ENCODE measurements at regions not wholly inside any gene's neighbourhood (a gene's known extent, or its start where the extent isn't known, plus 50 kb on each side); places are given as distances from the start of the nearest gene placed in this dataset.
"Not testable (repeated sequence)": the region's sequence is repeated elsewhere in the genome, so short reads cannot be mapped to it uniquely, and the experiment has no call there.

DNA sequence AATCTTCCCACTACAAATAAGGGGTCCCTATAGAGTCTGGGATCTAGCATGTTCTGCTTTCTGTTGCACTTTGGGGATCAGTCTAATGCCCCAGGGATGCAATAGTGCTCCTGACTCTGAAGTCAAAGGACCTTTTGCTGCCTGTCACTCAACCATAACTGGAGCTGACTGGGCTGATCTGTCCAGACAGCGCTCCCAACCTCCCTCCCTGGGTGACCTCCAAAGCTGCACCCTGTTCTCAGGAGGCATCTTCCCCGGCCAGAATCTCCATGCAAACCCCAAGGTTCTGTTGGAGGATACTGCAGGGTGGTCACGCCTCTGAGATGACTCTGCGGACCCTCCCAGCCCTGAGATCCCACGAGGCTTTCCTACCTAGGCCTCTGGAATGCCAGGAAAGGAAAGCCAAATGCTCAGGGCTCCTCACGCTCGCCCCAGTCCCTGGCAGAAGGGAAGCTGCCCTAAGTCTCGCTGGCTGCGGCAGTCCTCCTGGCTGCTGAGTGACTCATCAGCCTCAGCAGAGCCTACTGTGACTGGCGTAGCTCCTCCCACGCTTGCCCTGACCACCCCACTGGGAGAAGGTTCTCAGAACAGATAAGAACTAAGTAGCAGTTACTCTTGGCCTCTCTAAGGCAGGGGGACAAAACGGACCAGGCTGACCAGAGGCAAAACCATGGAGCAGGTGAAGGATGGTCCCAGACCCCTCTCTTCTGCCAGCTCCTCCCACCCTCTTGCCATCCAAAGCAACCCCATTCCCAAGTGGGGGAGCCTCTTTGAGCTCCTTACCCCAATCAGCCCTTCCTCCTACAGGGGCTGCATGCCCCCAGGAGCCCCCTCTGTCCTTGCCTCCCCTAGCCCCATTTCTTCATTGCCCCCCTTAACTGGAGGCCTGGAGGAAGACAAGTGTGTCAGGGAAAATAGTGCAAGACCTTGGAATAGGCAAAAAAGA is 124.1 kb upstream of the TNRC6C start:
- DNase-seq = no peak

DNA sequence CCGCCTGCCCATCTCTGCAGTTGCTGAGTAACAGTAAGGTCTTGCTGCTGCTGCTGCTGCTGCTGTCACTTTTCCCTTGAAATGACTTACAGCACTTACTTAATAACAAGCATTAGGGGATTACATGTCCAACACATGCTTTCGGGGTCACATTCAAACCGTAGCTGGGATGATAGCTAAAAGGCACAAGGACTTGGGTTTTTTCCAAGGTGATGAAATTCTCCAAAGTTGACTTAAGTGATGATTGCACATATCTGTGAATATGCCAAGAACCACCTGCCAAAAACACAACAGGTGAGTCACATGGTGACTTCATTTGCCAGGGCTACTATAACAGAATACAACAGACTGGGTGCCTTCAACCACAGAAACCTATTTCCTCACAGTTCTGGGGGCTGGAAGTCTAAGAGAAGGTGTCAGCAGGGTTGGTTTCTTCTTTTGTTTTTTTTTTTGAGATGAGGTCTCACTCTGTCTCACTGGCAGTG is 121.9 kb upstream of the TNRC6C start:
- no peak for DNase-seq

DNA sequence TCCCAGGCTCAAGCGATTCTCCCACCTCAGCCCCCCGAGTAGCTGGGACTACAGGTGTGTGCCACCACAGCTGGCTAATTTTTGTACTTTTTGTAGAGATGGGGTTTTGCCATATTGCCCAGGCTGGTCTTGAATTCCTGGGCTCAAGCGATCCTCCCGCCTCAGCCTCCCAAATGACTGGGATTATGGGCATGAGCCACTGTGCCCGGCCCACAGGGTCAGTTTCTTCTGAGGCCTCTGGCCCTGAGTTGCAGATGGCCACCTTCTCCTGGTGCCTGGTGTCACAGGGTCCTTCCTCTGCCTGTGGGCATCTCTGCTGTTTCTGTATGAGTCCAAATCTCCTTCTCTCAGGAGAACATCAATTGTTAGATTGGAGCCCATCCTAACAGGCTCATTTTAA is 121.4 kb upstream of the TNRC6C start:
- not testable (repeated sequence) for DNase-seq

DNA sequence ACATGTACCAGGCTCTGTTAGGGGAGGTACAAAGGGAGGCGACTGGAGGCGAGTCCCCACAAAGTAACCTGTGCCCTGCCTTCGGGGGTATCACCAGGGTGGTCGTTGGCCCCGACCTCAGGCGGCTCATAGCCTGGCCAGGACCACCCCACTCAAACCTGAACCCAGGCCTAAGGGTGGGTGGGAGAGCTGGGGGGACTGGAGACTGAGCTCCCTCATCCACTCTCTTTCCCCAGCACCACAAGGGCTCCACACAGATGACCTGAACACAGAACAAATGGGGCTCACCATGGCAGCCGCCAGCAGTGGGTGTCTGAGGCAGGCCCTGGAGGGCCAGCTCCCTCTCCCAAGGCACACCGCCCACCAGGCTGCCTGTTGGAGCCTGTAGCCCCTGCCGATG is 120.6 kb upstream of the TNRC6C start:
- DNase-seq = no peak

DNA sequence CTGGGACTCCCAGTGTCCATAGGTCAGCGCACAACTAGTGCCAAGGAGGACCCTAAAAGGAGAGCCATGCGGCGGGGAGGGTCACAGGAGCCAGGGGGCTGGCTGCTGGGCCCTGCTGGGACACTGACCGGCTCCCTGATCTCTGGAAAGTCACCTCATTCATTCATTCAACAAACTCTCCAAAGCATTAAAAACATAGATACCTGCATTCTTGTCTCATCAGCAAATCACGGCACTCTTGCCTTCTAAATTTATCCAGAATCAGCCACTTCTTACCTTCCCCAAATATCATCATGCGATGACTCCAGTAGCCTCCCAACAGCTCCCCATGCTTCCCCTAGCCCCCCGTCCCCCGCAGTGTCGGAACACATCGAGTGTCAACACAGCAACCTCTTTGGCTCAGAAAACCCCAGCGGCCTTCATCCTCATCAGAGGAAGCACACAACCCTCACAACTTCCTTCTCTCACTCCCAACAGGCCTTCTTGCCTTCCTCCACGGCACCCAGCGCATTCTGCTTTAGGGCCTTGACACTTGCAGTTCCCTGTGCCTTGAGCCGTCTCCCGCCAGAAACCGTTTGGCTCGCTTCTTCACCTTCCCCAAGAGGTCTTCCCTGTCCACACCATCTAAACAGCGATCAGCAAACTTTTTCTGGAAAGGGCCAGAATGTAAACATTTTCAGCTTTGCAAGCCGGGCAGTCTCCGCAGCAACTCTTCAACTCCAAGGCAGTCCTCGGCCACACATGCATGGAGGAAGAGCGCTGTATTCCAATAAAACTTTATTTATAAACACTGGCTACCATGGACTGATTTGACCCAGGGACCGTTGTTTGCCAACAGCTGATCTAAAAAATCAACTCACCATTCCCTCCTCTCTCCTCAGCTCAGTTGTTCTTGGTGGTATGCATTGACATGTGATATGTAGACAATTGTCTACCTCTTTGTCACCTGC is 119.5 kb upstream of the TNRC6C start:
- no peak for DNase-seq

DNA sequence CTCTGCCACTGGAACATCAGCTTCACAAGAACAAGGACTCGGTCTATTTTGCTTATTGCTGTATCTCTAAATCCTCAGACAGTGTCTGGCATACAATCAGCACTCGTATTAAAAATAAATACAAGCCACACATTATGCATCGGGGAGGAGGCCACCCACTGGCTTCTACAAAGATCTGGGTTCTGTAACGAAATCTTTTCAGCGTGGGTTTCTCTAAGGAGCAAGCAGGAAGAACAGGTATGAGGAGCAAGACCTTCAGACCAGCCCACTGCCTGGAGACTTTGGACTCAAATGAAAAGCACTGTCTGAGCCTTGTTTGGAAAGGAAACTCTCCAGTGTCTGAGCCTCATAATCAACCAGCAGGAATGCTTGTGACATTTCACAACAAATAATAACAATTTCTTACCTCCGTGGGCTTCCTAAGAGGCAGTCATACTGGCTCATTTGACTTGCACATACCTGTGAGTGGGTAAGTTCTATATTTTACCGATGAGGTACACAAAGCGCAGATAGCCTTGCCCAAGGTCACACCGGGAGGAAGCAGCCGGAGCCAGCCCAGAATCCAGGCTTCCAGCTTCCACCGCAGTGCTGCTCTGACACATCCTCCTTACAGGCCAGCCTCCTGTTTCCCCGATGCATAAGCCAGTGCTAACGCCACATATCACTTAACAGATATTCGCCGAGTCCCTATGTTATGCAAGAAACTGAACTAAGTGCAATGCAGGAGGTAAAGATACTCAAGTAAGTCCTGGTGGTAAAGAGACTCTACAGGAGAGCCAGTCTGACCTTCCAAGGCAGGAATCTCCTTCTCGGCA is 118.6 kb upstream of the TNRC6C start:
- DNase-seq = no peak

DNA sequence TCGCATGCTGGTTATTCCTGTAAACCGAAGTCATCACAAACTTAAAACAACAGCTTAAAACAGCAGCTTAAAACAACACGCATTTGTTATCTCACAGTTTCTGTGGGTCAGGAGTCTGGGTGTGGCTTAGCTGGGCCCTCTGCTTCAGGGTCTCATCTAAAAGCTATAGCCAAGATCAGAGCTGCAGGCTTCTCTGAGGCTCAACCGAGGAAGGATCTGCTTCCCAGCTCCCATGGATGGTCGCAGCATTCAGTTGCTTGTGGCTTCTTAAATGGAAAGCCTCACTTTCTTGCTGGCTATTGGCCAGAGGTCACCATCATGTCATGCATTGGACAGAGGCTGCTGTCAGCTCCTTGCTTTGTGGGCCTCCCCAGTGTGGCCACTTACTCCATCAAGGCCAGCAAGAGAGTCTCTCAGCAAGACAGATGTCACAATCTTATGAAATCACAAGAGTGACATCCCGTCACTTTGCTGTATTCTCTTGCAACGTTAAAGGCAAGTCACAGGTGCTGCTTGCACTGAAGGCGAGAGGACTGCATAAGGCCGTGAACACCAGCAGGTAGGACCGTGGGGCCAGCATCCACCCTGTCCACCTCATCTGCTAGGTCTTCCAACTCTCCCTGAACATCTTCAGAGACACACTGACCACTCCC is 117.9 kb upstream of the TNRC6C start:
- DNase-seq = no peak

DNA sequence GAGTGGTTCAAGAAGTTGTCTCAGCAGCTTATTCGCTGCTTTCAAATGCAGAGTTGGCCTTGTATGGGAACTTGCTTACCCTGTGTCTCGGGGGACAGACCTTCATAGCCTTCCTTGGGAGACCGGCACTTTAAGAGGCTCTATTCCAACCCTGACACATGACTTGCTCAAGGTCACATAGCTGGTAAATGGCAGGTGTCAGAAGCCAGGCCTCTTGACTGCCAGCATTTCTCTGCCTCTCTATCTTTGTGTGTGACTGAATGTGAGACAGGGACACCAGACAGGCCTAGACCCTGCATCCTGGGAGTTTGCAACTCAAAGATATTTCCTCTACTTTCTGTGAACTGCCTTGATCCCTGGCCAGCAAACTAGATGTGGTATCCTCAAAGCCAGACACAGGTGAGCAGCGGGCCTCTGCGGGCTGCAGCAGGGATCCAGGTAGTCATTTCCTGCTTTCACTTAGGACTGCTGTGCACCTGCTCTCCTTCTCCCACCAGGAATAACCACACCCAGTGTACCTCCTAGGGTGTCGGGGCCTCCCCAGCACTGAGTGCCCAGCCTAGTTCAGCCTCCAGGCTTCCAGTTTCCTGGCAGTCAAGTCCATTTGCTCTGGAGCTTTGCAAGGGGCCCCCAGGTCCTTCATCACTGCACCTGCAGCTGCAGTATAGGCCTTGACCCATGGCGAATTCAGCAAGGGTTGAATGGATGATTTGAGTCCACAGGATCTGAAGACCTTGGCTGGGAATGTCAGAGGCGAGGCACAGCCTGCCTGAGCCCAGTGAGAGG is 116.6 kb upstream of the TNRC6C start:
- DNase-seq = peak; percentile 27

DNA sequence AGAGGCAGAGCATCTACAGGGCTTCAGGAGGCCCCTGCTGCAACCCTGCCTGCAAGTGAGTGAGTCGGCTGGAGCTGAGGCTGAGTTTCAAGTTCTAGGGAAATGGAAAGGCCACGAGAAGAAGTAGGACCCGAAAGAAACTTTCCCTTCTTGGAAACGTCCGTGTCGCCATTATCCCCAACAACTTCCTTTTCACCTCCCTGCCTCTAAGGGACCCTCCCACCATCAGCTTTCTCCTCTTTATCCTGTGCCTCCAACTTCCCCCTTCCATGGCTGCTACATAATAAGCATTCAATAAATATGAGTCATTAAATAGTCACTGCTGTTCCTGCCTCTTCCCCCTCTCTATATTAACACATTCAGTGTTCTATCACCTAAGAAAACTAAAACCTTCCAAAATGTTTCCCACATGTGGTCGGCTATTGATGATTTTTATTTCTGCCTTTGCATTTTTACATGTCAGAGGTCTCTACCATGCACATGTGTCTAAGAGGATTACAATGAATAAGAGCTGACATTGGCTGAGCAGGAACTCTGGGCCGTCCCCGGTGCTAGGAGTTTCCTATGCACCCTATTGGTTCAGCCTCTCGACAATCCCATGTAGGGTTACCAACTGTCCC is 115.9 kb upstream of the TNRC6C start:
- no peak for DNase-seq

DNA sequence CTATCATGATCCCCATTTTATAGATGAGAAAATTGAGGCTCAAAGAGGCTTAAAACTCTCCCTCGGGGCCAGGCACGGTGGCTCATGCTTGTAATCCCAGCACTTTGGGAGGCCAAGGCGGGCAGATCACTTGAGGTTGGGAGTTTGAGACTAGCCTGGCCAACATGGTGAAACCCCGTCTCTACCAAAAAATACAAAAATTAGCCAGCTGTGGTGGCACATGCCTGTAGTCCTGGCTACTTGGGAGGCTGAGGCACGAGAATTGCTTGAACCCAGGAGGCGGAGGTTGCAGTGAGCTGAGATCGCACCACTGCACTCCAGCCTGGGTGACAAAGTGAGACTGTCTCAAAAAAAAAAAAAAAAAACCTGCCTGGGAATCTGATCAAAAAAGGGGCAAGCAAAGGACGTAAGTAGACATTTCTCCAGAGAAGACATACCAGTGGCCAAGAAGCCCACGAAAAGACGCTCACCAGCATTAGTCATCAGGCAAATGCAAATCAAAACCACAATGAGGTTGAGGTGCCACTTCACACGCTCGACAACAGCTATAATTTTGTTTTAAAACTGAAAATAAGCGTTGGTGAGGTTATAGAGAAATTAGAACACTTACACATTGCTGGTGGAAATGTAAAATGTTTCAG is 115.1 kb upstream of the TNRC6C start:
- DNase-seq = not testable (repeated sequence)

DNA sequence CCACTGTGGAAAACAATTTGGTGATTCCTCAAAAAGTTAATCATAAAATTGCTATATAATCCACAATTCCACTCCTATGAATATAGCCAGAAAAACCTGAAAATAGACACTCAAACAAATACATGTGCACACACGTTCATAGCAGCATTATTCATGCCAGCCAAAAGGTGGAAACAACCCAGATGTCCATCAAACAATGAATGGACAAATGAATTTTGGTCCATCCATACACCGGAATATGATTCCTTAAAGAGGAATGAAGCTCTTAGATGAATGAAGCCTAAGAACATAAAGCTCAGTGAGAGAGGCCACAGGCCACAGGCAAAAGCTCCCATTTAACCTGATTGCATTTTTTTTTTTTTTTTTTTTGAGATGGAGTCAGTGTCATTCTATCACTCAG is 114.6 kb upstream of the TNRC6C start:
- no peak for DNase-seq

DNA sequence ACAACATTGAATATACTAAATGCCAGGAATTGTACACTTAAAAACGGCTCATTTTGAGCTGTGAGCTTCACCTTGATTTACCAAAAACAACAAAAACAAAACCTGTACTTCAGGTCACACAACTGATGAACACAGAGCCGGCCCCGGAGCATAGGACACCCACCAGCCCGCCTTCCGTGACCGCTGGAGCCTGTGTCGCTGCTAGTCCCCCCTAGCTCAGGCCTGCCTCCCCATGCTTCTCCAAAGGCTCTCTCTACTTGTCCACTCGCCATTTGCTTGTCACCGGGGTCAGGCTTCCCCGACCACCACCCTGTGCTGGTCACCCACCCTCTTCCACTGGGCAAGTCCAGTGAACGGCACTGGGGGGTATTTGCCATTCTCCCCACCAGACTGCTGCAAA is 113.8 kb upstream of the TNRC6C start:
- DNase-seq = no peak

DNA sequence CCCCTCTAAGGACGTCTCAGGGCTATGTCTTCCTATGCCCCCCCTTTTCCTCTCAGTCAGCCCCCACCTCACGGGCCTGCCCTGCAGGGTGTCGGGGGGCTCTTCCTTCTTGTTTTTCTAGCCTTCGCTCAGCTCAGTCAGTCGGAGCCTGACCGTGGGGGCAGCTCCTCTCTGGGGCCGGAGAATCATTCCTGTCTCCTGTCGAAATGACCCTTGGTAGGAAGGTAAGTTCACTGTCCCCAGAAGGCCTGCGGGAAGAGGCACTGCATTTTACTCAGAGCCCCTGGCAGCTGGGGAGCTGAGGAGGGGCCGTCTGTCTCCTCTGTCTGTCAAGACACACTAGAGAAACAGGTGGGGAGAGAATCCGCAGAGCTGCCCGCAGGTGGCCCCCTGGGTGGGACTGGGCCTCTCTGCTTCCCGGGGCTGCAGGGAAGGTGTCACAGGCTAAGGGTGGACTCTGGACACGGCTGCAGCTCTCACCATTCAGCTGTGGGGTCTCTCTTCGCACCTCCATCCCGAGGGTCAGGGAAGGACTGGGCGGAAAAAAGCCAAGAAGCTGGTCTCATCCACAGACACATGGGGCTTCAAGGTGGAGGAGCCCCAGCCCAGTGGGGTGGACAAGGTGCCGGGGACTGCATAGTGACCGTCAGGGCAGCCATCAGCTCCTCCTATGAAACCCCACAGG is 112.8 kb upstream of the TNRC6C start:
- DNase-seq = no peak

DNA sequence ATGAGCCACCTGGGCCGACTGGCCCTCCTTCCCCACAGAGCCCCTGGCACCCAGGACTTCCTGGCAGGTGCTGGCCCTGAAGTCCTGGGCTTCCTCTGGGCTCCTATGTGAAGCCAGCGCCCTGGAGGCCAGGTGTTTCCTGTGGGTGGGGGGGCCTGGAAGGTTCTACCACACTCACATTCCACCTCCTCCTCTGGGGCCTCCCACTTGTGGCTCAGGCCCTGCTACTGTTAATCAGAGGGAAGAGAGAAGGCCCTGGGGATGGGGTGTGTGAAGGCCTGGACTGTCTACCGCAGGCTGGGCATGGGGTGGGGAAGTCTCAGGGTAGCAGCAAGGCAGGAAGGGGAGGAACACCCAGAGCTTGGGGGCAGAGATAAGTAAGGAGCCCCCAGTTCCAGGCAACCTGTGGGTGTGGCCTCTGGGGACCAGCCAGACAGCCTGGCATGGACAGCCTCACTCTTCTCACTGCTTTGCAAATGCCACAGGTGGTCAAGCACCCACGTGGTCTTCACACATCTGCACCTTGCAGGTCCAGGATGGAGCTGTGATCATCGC is 111.9 kb upstream of the TNRC6C start:
- no peak for DNase-seq

DNA sequence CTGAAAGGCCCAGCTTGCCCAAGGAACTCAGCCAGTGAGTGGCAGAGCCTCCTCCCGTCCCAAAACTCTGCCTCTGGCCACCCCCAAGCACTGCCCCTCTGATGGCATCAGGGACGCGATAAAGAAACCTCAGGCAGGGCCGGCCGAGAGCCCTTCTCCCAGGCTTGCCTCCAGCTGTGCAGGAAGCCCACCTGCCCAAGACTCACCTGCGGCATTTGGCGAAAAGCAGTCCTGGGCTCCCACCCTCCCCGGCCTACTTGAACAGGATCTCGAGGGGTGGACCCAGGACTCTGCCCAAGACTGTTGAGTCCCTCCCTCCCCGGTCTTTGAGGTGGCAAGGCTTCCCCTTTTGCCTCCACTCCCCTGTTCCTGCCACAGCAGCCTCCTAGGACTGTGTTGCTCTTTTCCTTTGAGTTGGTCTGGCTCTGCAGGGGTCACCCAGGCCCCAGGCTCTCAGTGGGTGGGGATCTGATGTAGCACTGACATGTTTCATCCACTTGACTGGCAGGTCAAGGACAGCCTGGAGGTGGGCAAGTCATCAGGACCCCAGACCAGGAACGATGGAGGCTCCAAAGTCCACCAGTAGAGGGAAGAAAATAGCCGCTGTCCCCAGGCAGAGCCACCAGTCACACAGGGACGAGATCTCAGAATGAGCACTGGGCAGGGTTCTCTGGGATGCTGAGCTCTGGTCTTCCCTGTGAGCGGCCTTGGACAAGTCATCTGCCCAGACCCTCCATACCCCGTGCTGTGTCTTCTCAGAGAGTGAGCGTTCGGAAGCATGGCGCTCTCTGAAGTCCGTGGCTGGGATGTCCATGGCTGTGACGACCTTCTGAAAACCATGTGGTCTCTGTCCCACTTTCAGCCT is 111.0 kb upstream of the TNRC6C start:
- DNase-seq = no peak

DNA sequence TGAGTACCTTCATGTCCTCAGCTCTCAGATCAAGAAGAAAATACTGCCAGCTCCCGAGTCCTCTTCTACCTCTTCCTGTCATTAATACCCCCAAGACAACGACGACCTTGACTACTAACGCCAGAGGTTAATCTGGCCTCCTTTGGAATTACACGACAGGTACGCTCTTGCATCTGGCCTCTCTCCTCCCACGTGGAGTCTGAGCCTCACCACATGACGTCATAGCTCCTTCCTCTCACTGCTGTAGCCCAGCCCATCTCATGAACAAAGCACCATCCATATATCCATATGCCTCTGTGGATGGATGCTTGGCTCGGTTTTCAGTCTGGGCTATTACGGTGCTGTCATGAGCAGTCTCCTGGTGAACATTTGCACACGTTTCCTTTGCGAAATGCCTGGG is 110.2 kb upstream of the TNRC6C start:
- no peak for DNase-seq

DNA sequence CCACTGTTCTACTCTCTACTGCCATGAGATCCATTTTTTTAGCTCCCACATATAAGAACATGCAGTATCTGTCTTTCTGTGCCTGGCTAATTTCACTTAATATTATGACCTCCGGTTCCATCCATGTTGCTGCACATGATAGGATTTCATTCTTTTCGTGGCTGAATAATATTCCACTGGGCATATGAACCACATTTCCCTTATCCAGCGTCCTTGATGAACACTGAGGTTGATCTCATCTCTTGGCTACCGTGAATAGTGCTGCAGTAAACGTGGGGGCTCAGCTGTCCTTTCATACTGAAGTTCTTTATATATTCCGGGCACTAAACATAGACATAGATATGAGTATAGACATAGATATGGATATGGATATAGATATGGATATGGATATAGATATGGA is 109.3 kb upstream of the TNRC6C start:
- no peak for DNase-seq

DNA sequence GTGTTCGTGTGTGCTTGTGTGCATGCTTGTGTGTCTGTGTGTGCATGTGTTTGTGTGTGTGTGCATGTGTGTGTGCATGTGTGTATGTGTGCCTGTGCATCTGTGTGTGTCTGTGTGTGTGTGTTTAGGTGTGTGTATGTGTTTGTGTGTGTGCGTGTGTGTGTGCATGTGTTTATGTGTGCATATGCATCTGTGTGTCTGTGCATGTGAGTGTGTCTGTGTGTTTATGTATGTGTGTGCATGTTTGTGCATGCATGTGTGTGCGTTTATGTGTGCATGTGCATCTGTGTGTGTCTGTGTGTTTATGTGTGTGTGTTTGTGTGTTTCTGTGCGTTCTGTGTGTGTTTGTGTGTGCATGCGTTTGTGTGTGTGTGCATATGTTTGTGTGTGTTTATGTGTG is 106.6 kb upstream of the TNRC6C start:
- DNase-seq = no peak

Data from NCI-H774 (cell line).